ENCODE measurements at regions not wholly inside any gene's neighbourhood (a gene's known extent, or its start where the extent isn't known, plus 50 kb on each side); places are given as distances from the start of the nearest gene placed in this dataset.

DNA sequence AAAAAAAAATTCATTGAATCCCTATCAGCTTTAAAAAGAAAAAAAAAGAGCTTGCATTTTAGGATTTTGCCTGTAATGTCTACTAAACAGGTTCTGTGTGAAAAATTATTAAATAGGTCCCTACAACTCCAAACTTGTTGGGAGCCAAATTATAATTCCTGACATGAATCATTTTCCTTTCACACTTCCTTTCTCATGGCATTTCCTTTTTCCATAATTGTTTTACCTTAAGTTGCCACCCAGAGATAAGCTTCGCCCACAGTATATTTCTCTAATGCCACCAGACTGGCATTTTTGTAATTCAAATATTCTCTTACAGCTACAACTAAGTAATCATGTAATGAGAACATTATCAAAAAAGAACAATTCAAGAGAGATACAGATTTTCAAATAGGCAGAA, 348.8 kb downstream of the EFNA5 start:
- TF ChIP-seq, protein P1, sequence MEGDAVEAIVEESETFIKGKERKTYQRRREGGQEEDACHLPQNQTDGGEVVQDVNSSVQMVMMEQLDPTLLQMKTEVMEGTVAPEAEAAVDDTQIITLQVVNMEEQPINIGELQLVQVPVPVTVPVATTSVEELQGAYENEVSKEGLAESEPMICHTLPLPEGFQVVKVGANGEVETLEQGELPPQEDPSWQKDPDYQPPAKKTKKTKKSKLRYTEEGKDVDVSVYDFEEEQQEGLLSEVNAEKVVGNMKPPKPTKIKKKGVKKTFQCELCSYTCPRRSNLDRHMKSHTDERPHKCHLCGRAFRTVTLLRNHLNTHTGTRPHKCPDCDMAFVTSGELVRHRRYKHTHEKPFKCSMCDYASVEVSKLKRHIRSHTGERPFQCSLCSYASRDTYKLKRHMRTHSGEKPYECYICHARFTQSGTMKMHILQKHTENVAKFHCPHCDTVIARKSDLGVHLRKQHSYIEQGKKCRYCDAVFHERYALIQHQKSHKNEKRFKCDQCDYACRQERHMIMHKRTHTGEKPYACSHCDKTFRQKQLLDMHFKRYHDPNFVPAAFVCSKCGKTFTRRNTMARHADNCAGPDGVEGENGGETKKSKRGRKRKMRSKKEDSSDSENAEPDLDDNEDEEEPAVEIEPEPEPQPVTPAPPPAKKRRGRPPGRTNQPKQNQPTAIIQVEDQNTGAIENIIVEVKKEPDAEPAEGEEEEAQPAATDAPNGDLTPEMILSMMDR (conservative IDR thresholded peaks at IDR 0.05 in 1 of 2, IDR thresholded peaks at IDR 0.05 in 1 of 2; ENCODE audit: extremely low read depth in 1 of 2, insufficient read depth in 1 of 2, low read depth in 1 of 2, low read length in 2 of 2): no peak
- no peak for TF ChIP-seq EZH2 (IDR thresholded peaks at IDR 0.05; ENCODE audit: borderline replicate concordance, low read length)

Data from mammary epithelial cell (primary cell).